ENCODE measurements at regions not wholly inside any gene's neighbourhood (a gene's known extent, or its start where the extent isn't known, plus 50 kb on each side); places are given as distances from the start of the nearest gene placed in this dataset.

- peak; percentile 66 for TF ChIP-seq PAXIP1 (CRISPR knock-in tag; conservative IDR thresholded peaks at IDR 0.05)
- peak; percentile 32; the same call in 1 of the 2 replicates for TF ChIP-seq ZBTB34 (CRISPR knock-in tag; IDR thresholded peaks at IDR 0.05)
- TF ChIP-seq NBN (conservative IDR thresholded peaks at IDR 0.05), result no peak
- peak; percentile 42; the same call in 1 of the 2 replicates for TF ChIP-seq ZNF574 (CRISPR knock-in tag; IDR thresholded peaks at IDR 0.05)
- peak; percentile 36; the same call in 1 of the 2 replicates for TF ChIP-seq POGZ (CRISPR knock-in tag; IDR thresholded peaks at IDR 0.05)
- TF ChIP-seq, protein P1, sequence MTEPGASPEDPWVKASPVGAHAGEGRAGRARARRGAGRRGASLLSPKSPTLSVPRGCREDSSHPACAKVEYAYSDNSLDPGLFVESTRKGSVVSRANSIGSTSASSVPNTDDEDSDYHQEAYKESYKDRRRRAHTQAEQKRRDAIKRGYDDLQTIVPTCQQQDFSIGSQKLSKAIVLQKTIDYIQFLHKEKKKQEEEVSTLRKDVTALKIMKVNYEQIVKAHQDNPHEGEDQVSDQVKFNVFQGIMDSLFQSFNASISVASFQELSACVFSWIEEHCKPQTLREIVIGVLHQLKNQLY (CRISPR knock-in tag; IDR thresholded peaks at IDR 0.05), result no peak
- no peak for TF ChIP-seq FOXM1 (CRISPR knock-in tag; IDR thresholded peaks at IDR 0.05)
- TF ChIP-seq ZNF260 (CRISPR knock-in tag; IDR thresholded peaks at IDR 0.05; ENCODE audit: borderline replicate concordance, low read depth), result no peak
- TF ChIP-seq, protein P2, sequence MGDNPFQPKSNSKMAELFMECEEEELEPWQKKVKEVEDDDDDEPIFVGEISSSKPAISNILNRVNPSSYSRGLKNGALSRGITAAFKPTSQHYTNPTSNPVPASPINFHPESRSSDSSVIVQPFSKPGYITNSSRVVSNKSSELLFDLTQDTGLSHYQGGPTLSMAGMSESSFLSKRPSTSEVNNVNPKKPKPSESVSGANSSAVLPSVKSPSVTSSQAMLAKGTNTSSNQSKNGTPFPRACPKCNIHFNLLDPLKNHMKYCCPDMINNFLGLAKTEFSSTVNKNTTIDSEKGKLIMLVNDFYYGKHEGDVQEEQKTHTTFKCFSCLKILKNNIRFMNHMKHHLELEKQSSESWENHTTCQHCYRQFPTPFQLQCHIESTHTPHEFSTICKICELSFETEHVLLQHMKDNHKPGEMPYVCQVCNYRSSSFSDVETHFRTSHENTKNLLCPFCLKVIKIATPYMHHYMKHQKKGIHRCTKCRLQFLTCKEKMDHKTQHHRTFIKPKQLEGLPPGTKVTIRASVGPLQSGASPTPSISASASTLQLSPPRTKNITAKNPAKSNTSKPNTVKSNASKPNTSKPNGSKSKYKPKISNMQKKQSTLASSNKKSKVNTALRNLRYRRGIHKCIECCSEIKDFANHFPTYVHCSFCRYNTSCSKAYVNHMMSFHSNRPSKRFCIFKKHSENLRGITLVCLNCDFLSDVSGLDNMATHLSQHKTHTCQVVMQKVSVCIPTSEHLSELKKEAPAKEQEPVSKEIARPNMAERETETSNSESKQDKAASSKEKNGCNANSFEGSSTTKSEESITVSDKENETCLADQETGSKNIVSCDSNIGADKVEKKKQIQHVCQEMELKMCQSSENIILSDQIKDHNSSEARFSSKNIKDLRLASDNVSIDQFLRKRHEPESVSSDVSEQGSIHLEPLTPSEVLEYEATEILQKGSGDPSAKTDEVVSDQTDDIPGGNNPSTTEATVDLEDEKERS (CRISPR knock-in tag; IDR thresholded peaks at IDR 0.05), result 0 out of 2 replicates have a peak, but pooled peaks have one; percentile 31
- 0 out of 2 replicates have a peak, but pooled peaks have one; percentile 33 for TF ChIP-seq NAIF1 (CRISPR knock-in tag; IDR thresholded peaks at IDR 0.05; ENCODE audit: borderline replicate concordance)
- 0 out of 2 replicates have a peak, but pooled peaks have one; percentile 34 for TF ChIP-seq GFI1 (CRISPR knock-in tag; IDR thresholded peaks at IDR 0.05; ENCODE audit: borderline replicate concordance)
- TF ChIP-seq MAX (IDR thresholded peaks at IDR 0.05), result 0 out of 2 replicates have a peak, but pooled peaks have one; percentile 23
These were observed 108.2 kb upstream of the MED13L start (continued) for GRCh38 chr12:116385486-116386217.
